ENCODE measurements at regions not wholly inside any gene's neighbourhood (a gene's known extent, or its start where the extent isn't known, plus 50 kb on each side); places are given as distances from the start of the nearest gene placed in this dataset.

- TF ChIP-seq CREM (IDR thresholded peaks at IDR 0.05; ENCODE audit: low read depth) (no peak), BCL11A (IDR thresholded peaks at IDR 0.05; ENCODE audit: low read depth, low read length) (no peak), TCF3 (IDR thresholded peaks at IDR 0.05; ENCODE audit: borderline replicate concordance, insufficient read depth, low read depth, low read length) (no peak), IKZF1 (conservative IDR thresholded peaks at IDR 0.05) (no peak), SMC3 (IDR thresholded peaks at IDR 0.05; ENCODE audit: borderline replicate concordance, low read length) (no peak), SMAD5 (IDR thresholded peaks at IDR 0.05; ENCODE audit: low read depth) (no peak), YBX1 (IDR thresholded peaks at IDR 0.05) (no peak), E2F4 (IDR thresholded peaks at IDR 0.05; ENCODE audit: low read depth, low read length) (no peak), MTA3 (IDR thresholded peaks at IDR 0.05; ENCODE audit: borderline replicate concordance, low read length) (no peak)
- TF ChIP-seq, protein P1, sequence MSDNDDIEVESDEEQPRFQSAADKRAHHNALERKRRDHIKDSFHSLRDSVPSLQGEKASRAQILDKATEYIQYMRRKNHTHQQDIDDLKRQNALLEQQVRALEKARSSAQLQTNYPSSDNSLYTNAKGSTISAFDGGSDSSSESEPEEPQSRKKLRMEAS (IDR thresholded peaks at IDR 0.05; ENCODE audit: low read depth, low read length) = no peak
Observed at GRCh38 chr12:92601680-92602079, 101.1 kb upstream of the PLEKHG7 start (continued).

GRCh38 chr12:92601176-92601575 is 101.6 kb upstream of the PLEKHG7 start:
- Histone ChIP-seq H3K4me1 (ENCODE audit: control insufficient read depth, insufficient read depth, low read length) (no peaks in the 10 kb centered on the region), H3K9me3 (replicated peaks; ENCODE audit: control insufficient read depth, insufficient read depth, low read length) (peaks cover 7% of the 10 kb centered on the region), H3K79me2 (ENCODE audit: control insufficient read depth, insufficient read depth, low read length) (no peaks in the 10 kb centered on the region), H3K4me3 (no peak overlapping the region), H3K27me3 (replicated peaks in 1 of 2; ENCODE audit: control insufficient read depth in 2 of 2, insufficient read depth in 2 of 2, low read length in 1 of 2) (no peaks in the 10 kb centered on the region), H3K4me2 (ENCODE audit: control insufficient read depth, insufficient read depth) (no peak overlapping the region), H4K20me1 (ENCODE audit: control insufficient read depth, insufficient read depth) (no peaks in the 10 kb centered on the region), H3K36me3 (ENCODE audit: control insufficient read depth in 2 of 2, insufficient read depth in 2 of 2, low read length in 1 of 2) (no peaks in the 10 kb centered on the region), H3K27ac (ENCODE audit: control insufficient read depth, insufficient read depth) (no peak overlapping the region), H3K9ac (ENCODE audit: control insufficient read depth, insufficient read depth, low read length) (no peak overlapping the region), H2AFZ (ENCODE audit: control insufficient read depth, low read depth, low read length) (no peak overlapping the region)
- POLR2A ChIA-PET = no interaction called here
- TF ChIP-seq MTA2 (IDR thresholded peaks at IDR 0.05; ENCODE audit: low read depth) (no peak), HDGF (IDR thresholded peaks at IDR 0.05) (no peak), FOS (IDR thresholded peaks at IDR 0.05; ENCODE audit: borderline replicate concordance, extremely low read depth, insufficient read length) (no peak), SIX5 (IDR thresholded peaks at IDR 0.05; ENCODE audit: low read depth, low read length, severe bottlenecking) (no peak), ZZZ3 (IDR thresholded peaks at IDR 0.05; ENCODE audit: control insufficient read depth, insufficient read length, low read depth) (no peak), STAT3 (IDR thresholded peaks at IDR 0.05; ENCODE audit: low read depth, low read length) (no peak), NKRF (conservative IDR thresholded peaks at IDR 0.05) (no peak), ATF3 (IDR thresholded peaks at IDR 0.05; ENCODE audit: borderline replicate concordance, extremely low read depth, low read depth, low read length) (no peak), GABPA (IDR thresholded peaks at IDR 0.05; ENCODE audit: low read depth) (no peak), NR2C1 (IDR thresholded peaks at IDR 0.05) (no peak), JUND (IDR thresholded peaks at IDR 0.05; ENCODE audit: low read depth, low read length) (no peak), BCL11A (IDR thresholded peaks at IDR 0.05; ENCODE audit: low read depth, low read length) (no peak)
- intact Hi-C loops (cut with micrococcal nuclease; ENCODE audit: unreplicated experiment) (no loop called here), in situ Hi-C loops (cut with MboI) (no loop called here)
- no peak for FAIRE-seq
- SMC1A ChIA-PET (ENCODE audit: uncharacterized antibody, unreplicated experiment) = interaction anchor here (1.0 kb wide), 1 partner anchor 19 kb away, joined by 3 read pairs; no protein-coding TSS in a partner anchor
- ATAC-seq = no peak
- DNase-seq (ENCODE audit: low read depth, low spot score) = no peak
- CTCF ChIA-PET = no interaction called here
- BruUV-seq (replicated peaks) = no TSS peak
- RAD21 ChIA-PET (ENCODE audit: unreplicated experiment) = no interaction called here

All from GM12878 (cell line).